Transverse colon (tissue), 4 donors: ENCODE measurements at regions not wholly inside any gene's neighbourhood (a gene's known extent, or its start where the extent isn't known, plus 50 kb on each side); places are given as distances from the start of the nearest gene placed in this dataset.

Experiments used
- DNase-seq: peaks from one replicate; pipeline ENCODE4 v3.0.0-alpha.2; 2019
- H3K27ac ChIP-seq, 4 donors: fragments of 200-600 bp; sonication (generic); 2 replicates each; pipeline ENCODE4 v1.5.1; 2016 to 2018; ENCODE audit warnings: inconsistent platforms in 4 of 4
- H3K27me3 ChIP-seq: fragments of 200-600 bp; sonication (generic); 2 replicates; pipeline ENCODE4 v1.5.1; 2017; ENCODE audit warnings: inconsistent platforms
- H3K36me3 ChIP-seq, 4 donors: fragments of 200-600 bp; sonication (generic); 2 replicates each; pipeline ENCODE4 v1.5.1; 2017 to 2019; ENCODE audit warnings: inconsistent platforms in 4 of 4
- H3K4me1 ChIP-seq, 4 donors: fragments of 200-600 bp; sonication (generic); 2 replicates each; pipeline ENCODE4 v1.5.1; 2017 to 2020; ENCODE audit warnings: inconsistent platforms in 4 of 4
- H3K4me3 ChIP-seq, 4 donors: fragments of 200-600 bp; sonication (generic); 1 replicate in 1 of 4; 2 replicates in 3 of 4; pipeline versions ENCODE4 v1.5.1 to v1.6.1; 2017 to 2019; ENCODE audit warnings: inconsistent platforms in 4 of 4
- H3K9me3 ChIP-seq, 2 donors: fragments of 200-600 bp; sonication (generic); 2 replicates each; pipeline ENCODE4 v1.5.1; 2017 to 2019; ENCODE audit warnings: inconsistent platforms in 2 of 2
- EP300 ChIP-seq: sonication (generic); formaldehyde crosslinking; IDR thresholded peaks from one replicate; pipeline ENCODE4 v1.6.1; 2017; ENCODE audit warnings: antibody characterized with exemption, low read depth
- POLR2A ChIP-seq: fragments of 450-650 bp; IDR thresholded peaks from one replicate; pipeline ENCODE4 v1.6.1; 2016; ENCODE audit warnings: antibody characterized with exemption, mild to moderate bottlenecking, moderate library complexity
- POLR2AphosphoS5 ChIP-seq, 3 donors: sonication (generic); formaldehyde crosslinking; IDR thresholded peaks; one replicate each; pipeline ENCODE4 v1.6.1; 2016; ENCODE audit warnings: antibody characterized with exemption in 3 of 3
- WGBS, 2 donors: methylation state at CpG; one replicate each; pipeline ENCODE4 v1.1.5; 2018; ENCODE audit warnings: low coverage in 1 of 2; 5-methylcytosine and 5-hydroxymethylcytosine counted together
- in situ Hi-C, 4 donors: fragments of 200-750 bp; cut with MboI; loops; one replicate each; pipeline versions ENCODE4 v1.15.0 to v1.15.1; 2017; ENCODE audit warnings: low sequenced_read_pairs in 3 of 4, low pct_ligation_motif_present in 1 of 4, low pct_unique_long_range_greater_than_20kb in 1 of 4
- intact Hi-C: fragments of 100-400 bp; cut with DNase I; formaldehyde crosslinking; loops from one replicate; pipeline ENCODE4 v1.15.1; 2023; ENCODE audit warnings: low total_unique reads
- TF ChIP-seq, protein P1 (sequence below), 5 experiments: fragments of 200-600 bp in 3 of 5; fragments of 450-650 bp in 2 of 5; sonication (generic) in 3 of 5; IDR thresholded peaks; 1 replicate in 2 of 5; 2 replicates in 3 of 5; pipeline ENCODE4 v1.5.1; 2016 to 2017; ENCODE audit warnings: antibody characterized with exemption in 5 of 5, inconsistent platforms in 3 of 5, mild to moderate bottlenecking in 2 of 5, moderate library complexity in 1 of 5

DNA sequence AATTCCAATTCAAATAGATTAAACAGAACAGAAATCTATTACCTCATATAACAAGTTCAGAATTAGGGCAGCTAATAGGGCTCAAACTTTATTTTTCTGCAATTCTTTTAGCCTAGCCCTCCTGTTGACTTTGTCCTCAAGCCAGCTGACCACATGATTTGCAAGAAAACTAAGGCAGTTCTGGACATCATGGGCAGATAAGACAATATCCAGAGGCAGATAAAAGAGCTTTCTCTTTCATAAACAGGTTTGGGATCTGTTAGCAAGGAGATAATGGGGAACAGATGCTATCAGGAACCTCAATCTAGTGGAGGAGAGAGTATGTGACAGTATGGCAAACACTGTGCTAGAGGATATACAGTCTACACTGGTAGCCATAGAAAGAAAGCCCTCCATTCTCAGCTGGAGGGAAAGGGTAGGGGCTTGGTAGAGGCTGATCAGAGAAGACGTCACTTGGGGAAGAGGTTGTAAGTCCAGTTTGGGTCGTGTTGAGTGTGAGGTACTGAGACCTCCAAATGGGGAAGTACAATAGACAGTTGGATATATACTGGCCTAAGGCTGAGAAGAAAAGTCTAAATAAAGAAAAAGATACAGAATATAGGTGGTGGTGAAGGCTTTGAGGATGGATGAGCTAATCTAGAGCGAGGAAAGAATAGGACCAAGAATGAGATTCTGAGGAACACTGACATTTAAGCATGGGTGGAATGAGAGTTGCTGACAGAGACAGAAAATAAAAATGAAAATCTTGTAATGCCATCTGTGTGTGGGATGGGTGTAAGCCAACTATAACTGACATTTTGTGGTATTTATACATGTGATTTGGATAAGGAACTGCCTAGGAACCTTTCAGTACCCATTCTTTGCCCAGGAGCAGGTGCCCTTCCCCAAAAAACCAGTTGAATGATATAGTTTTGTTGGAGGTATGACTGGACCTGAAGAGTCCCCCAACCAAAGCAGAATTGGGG, 67.4 kb downstream of the CYB561 start:
- DNase-seq: no peak
- no peak for TF ChIP-seq POLR2A
- TF ChIP-seq POLR2AphosphoS5 (IDR thresholded peaks at IDR 0.05): no peak
- no peak for TF ChIP-seq EP300
- TF ChIP-seq, protein P1, sequence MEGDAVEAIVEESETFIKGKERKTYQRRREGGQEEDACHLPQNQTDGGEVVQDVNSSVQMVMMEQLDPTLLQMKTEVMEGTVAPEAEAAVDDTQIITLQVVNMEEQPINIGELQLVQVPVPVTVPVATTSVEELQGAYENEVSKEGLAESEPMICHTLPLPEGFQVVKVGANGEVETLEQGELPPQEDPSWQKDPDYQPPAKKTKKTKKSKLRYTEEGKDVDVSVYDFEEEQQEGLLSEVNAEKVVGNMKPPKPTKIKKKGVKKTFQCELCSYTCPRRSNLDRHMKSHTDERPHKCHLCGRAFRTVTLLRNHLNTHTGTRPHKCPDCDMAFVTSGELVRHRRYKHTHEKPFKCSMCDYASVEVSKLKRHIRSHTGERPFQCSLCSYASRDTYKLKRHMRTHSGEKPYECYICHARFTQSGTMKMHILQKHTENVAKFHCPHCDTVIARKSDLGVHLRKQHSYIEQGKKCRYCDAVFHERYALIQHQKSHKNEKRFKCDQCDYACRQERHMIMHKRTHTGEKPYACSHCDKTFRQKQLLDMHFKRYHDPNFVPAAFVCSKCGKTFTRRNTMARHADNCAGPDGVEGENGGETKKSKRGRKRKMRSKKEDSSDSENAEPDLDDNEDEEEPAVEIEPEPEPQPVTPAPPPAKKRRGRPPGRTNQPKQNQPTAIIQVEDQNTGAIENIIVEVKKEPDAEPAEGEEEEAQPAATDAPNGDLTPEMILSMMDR (IDR thresholded peaks at IDR 0.05): no peak
- Histone ChIP-seq H3K27ac (no peak overlapping the region), H3K9me3 (no peaks in the 10 kb centered on the region), H3K4me1 (no peaks in the 10 kb centered on the region), H3K4me3 (no peak overlapping the region), H3K27me3 (no peaks in the 10 kb centered on the region), H3K36me3 (no peaks in the 10 kb centered on the region)
- in situ Hi-C loops (loop anchor here in 2 of 4 donors (25.0 kb wide), 1 partner anchor 291 kb away; no protein-coding TSS in a partner anchor), intact Hi-C loops (no loop called here)
- 73 to 90% methylated on average over 2 to 3 of the region's 3 CpGs for WGBS, 2 donors

DNA sequence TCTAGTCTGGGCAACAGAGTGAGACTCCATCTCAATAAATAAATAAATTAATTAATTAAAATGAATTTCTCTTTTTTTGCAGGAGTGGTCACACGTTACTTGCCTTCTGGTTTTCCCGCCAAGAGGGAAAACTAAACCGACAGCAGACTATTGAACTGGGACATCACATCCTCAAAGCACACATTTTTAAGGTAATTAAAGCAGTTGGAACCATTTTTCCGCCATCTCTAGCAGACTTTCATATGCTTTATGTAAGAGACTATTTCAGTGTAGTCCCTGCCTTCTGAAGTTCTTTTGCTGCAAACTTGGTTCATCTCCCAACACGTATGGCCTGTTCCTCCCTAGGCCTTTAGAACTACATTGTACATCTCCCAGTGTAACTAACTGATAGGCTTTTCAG, 66.5 kb downstream of the CYB561 start:
- 72 to 97% methylated on average over 5 of the region's 5 CpGs for WGBS, 2 donors
- Histone ChIP-seq H3K9me3 (no peaks in the 10 kb centered on the region), H3K4me3 (no peak overlapping the region), H3K27ac (no peak overlapping the region), H3K36me3 (no peaks in the 10 kb centered on the region), H3K27me3 (no peaks in the 10 kb centered on the region), H3K4me1 (no peaks in the 10 kb centered on the region)
- intact Hi-C loops (no loop called here), in situ Hi-C loops (loop anchor here in 2 of 4 donors (25.0 kb wide), 1 partner anchor 292 kb away; no protein-coding TSS in a partner anchor)
- DNase-seq: no peak
- TF ChIP-seq POLR2AphosphoS5 (IDR thresholded peaks at IDR 0.05): no peak
- TF ChIP-seq, protein P1 (IDR thresholded peaks at IDR 0.05): no peak
- TF ChIP-seq EP300: no peak
- TF ChIP-seq POLR2A: no peak

DNA sequence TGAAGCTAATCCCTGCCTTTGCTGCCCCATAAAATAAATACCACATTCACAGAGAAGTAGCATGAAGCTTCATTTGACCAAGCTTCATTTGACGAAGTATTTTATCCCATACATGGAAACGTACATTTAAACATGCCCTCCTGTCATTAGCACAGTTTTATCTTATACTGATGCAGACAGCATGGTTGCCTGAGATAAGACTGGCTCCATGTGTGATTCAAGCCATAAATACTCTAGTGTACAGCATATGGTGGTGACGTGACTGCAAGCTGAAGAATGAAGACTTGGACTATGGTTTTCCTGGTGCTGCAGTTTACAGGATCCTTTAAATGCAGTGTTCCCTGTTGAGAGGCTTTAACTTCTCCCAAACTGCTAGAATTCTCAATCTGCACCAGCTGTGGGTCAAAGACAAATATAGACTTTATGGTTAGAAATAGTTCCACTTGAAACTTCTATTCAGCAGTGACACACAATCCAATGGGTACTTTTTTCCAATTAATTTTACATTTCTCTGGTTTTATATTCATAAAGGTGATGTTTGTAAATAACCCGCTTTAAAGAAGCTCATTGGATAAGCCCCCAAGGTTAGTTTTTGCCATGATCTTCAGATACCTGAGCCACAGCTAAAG, 64.9 kb downstream of the CYB561 start:
- no peaks in the 10 kb centered on the region for H3K36me3 ChIP-seq
- in situ Hi-C loops (loop anchor here in 2 of 4 donors (25.0 kb wide), 1 partner anchor 294 kb away; no protein-coding TSS in a partner anchor), intact Hi-C loops (no loop called here)
- no peak overlapping the region for H3K4me3 ChIP-seq
- H3K27me3 ChIP-seq: no peaks in the 10 kb centered on the region
- no peaks in the 10 kb centered on the region for H3K4me1 ChIP-seq
- DNase-seq: no peak
- no peak overlapping the region for H3K27ac ChIP-seq
- no peaks in the 10 kb centered on the region for H3K9me3 ChIP-seq
- WGBS, 2 donors: 82 to 100% methylated on average over 1 to 4 of the region's 4 CpGs
- TF ChIP-seq EP300 (no peak), POLR2A (no peak), POLR2AphosphoS5 (IDR thresholded peaks at IDR 0.05) (no peak)
- TF ChIP-seq, protein P1 (IDR thresholded peaks at IDR 0.05): no peak

DNA sequence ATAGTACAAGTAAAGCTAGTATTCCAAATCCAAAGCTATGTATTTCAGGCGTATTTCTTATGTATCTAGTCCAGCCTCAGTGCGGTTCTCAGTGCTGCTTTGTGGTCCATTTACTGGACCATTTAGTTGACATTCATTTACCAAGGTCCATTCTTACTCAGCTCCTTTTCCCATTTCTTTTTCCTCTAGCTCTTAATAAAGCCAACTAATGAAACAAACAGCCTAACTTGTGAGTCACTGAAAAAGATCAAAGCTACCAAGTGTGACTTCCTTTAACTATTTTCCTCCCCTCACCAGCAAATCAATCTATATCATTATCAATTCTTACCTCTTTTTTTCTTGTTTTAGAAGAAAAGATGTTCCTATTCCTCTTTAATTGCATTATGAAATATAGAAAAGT, 64.0 kb downstream of the CYB561 start:
- Histone ChIP-seq H3K4me1 (no peaks in the 10 kb centered on the region), H3K9me3 (no peaks in the 10 kb centered on the region), H3K27me3 (no peaks in the 10 kb centered on the region), H3K4me3 (no peak overlapping the region), H3K27ac (no peak overlapping the region), H3K36me3 (no peaks in the 10 kb centered on the region)
- no peak for DNase-seq
- TF ChIP-seq, protein P1 (IDR thresholded peaks at IDR 0.05): no peak
- TF ChIP-seq POLR2A (no peak), POLR2AphosphoS5 (IDR thresholded peaks at IDR 0.05) (no peak), EP300 (no peak)
- intact Hi-C loops (no loop called here), in situ Hi-C loops (loop anchor here in 2 of 4 donors (25.0 kb wide), 1 partner anchor 295 kb away; no protein-coding TSS in a partner anchor)
- WGBS, 2 donors: 92% methylated on average over 2 of the region's 2 CpGs
